IPS DF 6.9 (cell line): ENCODE measurements at regions not wholly inside any gene's neighbourhood (a gene's known extent, or its start where the extent isn't known, plus 50 kb on each side); places are given as distances from the start of the nearest gene placed in this dataset.

Source experiments
- DNase-seq: peaks from one replicate; pipeline ENCODE4 v3.0.0-alpha.2; 2013; ENCODE audit warnings: low read depth, low spot score
- H3K27ac ChIP-seq: one replicate; pipeline ENCODE4 v1.5.1; 2013; ENCODE audit warnings: low read length, control low read depth
- H3K27me3 ChIP-seq: 2 replicates; pipeline ENCODE4 v1.6.1; 2013; ENCODE audit warnings: mild to moderate bottlenecking, low read length; ENCODE audit not compliant: control insufficient read depth, insufficient read depth
- H3K36me3 ChIP-seq: 2 replicates; pipeline ENCODE4 v1.6.1; 2013; ENCODE audit warnings: low read length; ENCODE audit not compliant: control insufficient read depth, insufficient read depth
- H3K4me1 ChIP-seq: 2 replicates; pipeline ENCODE4 v1.6.1; 2013; ENCODE audit warnings: low read length; ENCODE audit not compliant: control insufficient read depth, insufficient read depth
- H3K4me3 ChIP-seq: 2 replicates; pipeline ENCODE4 v1.5.1; 2013; ENCODE audit warnings: mild to moderate bottlenecking, low read length
- H3K9me3 ChIP-seq: 2 replicates; pipeline ENCODE4 v1.6.1; 2013; ENCODE audit warnings: low read length, inconsistent platforms; ENCODE audit not compliant: control insufficient read depth, insufficient read depth
- WGBS: extraction: QIAGEN DNeasy Blood & Tissue Kit; methylation state at CpG from one replicate; pipeline ENCODE4 v1.1.7; 2013; ENCODE audit warnings: mixed read lengths, missing lambda C conversion rate; ENCODE audit not compliant: insufficient read length, insufficient coverage; 5-methylcytosine and 5-hydroxymethylcytosine counted together

DNA sequence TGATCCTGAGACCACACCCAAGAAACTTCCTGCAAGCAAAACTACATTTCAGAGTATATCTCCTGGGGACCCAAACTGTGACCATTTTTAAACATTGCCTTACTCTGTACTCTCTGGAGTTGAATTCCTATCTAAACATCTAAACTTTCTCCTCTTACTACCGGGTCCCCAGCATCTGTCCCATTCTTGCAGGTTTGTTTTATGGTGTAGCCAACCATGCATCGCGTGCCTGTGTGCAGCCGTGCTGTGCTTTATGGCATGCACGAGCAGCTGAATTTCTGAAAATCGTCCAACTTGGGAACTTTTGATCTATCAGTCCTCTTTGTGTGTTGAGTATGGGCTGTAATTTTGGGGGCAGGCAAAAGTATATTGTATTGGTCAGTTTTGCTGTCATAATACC lies 423.8 kb upstream of the DPP6 start:
- peaks cover 6% of the 10 kb centered on the region for H3K9me3 ChIP-seq
- no peaks in the 10 kb centered on the region for H3K36me3 ChIP-seq
- no CpG with 5 or more reads among the region's 6 CpGs for WGBS
- DNase-seq, result no peak
- no peaks in the 10 kb centered on the region for H3K4me1 ChIP-seq
- H3K27me3 ChIP-seq, result no peaks in the 10 kb centered on the region
- no peak overlapping the region for H3K27ac ChIP-seq
- H3K4me3 ChIP-seq, result no peak overlapping the region

DNA sequence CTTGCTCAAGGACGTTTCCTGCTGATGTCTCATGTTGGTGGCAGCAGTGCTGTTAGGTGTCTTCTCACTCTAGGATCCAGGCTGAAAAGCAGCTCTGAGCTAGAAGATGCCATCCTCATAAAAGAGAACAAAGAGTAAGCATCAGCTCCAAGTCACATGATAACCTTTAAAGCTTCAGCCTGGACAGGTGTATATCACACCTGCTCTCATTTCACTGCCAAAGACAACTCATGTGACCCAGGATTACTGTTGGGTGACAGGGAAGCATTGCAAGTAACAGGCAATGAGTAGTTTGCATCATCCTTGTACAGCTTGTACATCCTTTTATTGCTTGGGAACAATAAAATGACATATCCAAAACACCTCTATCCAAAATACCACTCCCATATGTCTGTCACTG lies 423.4 kb upstream of the DPP6 start:
- H3K36me3 ChIP-seq, result no peaks in the 10 kb centered on the region
- no CpG with 5 or more reads among the region's 1 CpG for WGBS
- peaks cover 6% of the 10 kb centered on the region for H3K9me3 ChIP-seq
- H3K27ac ChIP-seq, result no peak overlapping the region
- no peak for DNase-seq
- H3K27me3 ChIP-seq, result no peaks in the 10 kb centered on the region
- no peaks in the 10 kb centered on the region for H3K4me1 ChIP-seq
- H3K4me3 ChIP-seq, result no peak overlapping the region

DNA sequence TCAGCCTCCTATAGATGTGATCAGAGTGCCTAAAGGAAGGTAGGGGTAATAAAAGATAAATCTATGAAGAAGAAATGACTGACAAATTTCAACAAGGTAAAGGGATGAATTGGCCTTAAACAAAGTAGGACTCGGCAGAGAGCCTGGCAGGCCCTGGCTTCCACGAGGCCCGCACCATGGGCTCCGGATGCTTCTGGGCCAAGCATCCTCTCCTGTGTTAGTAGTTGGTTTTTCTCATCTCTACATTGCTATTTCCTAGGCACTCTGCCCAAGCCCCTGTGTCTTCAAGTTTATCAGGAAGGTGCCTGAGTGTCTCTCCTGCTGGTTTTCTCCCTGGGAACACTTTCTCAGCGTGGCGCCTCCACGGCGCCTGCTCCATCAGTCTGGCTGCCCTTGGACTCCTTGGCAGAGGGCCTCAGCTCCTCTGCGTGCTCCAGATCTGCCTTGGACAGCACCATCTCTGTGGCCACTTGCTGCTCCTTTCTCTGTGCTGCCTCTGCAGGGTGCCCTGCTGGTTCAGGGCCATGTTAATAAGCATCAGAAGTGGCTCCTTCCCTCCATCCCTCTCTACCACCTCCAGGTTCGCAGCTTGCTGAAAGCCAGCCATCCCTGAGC lies 413.3 kb upstream of the DPP6 start:
- no peak overlapping the region for H3K27ac ChIP-seq
- H3K36me3 ChIP-seq, result no peaks in the 10 kb centered on the region
- H3K9me3 ChIP-seq, result peaks cover 1% of the 10 kb centered on the region
- no peak for DNase-seq
- H3K27me3 ChIP-seq, result no peaks in the 10 kb centered on the region
- no peak overlapping the region for H3K4me3 ChIP-seq
- no CpG with 5 or more reads among the region's 10 CpGs for WGBS
- H3K4me1 ChIP-seq, result no peaks in the 10 kb centered on the region

DNA sequence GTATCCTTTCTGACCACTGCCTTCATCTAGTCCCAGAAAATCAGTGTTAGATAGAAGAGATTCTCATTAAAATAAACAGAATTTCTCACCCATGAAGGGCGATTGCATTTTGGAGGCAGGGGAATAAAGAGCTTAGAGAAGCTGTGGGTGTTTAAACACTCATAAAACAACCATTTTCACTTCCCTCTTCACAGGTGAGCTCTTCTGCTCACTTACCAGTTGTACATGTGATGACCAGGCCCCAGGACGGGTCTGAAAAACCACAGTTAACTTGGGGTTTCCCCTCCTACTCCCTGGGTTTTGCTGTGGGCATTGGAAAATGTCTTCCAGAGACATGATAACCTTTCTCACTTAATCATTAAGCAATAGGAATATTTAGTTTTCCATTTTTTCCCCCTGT lies 411.6 kb upstream of the DPP6 start:
- Histone ChIP-seq H3K36me3 (no peaks in the 10 kb centered on the region), H3K4me1 (no peaks in the 10 kb centered on the region), H3K27ac (no peak overlapping the region), H3K4me3 (no peak overlapping the region), H3K9me3 (peaks cover 1% of the 10 kb centered on the region), H3K27me3 (no peaks in the 10 kb centered on the region)
- DNase-seq, result no peak
- no CpG with 5 or more reads among the region's 2 CpGs for WGBS

DNA sequence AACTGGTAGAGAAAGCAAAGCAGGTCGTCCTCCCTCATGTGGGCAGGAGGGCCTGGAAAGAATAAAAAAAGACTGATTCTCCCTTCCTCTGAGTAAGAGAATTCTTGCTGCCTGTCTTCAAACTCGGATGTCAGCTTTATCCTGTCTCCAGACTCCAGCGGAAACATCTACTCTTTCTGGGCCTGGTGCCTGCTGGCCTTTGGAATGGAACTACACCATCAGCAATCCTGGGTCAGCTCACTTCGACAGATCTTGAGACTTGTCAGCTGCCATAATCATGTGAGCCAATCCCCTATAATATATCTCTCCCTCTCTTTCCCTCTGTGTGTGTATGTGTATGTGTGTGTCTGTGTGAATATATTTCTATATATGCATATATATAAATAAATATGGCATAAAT lies 411.0 kb upstream of the DPP6 start:
- H3K36me3 ChIP-seq, result no peaks in the 10 kb centered on the region
- no CpG with 5 or more reads among the region's 4 CpGs for WGBS
- no peak for DNase-seq

DNA sequence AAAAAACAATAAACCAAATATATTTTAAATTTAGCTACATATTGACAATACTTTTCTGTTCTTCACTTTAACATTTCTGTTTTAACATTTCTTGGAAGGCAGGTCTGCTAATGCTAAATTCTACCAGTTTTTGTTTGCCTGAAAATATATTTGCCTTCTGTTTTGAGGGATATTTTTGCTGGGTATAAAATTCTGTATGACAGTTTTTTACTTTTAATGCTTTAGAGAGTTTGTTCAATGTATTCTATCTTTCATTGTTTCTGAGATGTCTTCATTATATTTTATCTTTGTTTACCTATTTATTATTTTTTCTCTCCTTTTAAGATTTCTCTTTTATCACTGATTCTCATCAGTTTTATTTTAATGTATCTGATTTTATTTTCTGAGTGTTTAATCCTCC lies 409.2 kb upstream of the DPP6 start:
- H3K4me1 ChIP-seq, result no peaks in the 10 kb centered on the region
- H3K4me3 ChIP-seq, result no peak overlapping the region
- H3K9me3 ChIP-seq, result peaks cover 4% of the 10 kb centered on the region
- no peak for DNase-seq
- H3K27me3 ChIP-seq, result no peaks in the 10 kb centered on the region
- H3K27ac ChIP-seq, result no peak overlapping the region
- H3K36me3 ChIP-seq, result no peaks in the 10 kb centered on the region

More for the DNA sequence above, 411.0 kb upstream of the DPP6 start:
- no peaks in the 10 kb centered on the region for H3K27me3 ChIP-seq
- H3K4me3 ChIP-seq, result no peak overlapping the region
- peaks cover 1% of the 10 kb centered on the region for H3K9me3 ChIP-seq
- no peaks in the 10 kb centered on the region for H3K4me1 ChIP-seq
- H3K27ac ChIP-seq, result no peak overlapping the region

DNA sequence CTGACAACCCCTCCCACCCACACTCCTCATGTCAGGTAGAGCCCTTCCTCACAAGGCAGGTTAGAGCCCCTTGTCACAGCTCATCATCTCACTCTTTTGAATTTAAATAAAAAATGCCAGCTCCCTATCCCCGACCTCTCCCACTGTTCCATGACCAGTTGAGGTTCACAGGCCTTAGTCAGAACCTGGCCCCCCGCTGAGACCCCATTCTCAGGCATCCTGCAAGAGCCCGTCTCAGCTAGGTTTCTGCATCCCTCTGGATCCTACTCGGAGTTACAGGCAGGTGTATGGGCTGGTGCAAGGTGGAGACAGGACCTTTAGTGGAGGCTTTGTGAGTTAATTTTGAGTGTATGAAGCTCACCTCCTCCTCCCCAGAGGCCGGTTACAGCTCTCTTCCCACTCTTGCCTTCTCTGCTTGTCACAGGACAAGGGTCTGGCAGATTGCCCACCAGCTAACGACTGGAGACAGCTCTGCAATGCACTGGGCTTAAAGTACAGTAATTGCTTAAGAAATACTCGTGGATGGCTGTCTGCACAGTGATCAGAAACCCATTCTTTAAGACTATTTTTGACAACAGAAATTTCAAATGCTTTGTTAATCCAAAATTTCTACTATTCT lies 394.9 kb upstream of the DPP6 start:
- no CpG with 5 or more reads among the region's 7 CpGs for whole genome bisulfite sequencing
- no peaks in the 10 kb centered on the region for H3K36me3 ChIP-seq
- no peaks in the 10 kb centered on the region for H3K27me3 ChIP-seq
- peaks cover 10% of the 10 kb centered on the region for H3K9me3 ChIP-seq
- no peaks in the 10 kb centered on the region for H3K4me1 ChIP-seq
- H3K27ac ChIP-seq, result no peak overlapping the region
- H3K4me3 ChIP-seq, result no peak overlapping the region
- DNase-seq, result no peak

DNA sequence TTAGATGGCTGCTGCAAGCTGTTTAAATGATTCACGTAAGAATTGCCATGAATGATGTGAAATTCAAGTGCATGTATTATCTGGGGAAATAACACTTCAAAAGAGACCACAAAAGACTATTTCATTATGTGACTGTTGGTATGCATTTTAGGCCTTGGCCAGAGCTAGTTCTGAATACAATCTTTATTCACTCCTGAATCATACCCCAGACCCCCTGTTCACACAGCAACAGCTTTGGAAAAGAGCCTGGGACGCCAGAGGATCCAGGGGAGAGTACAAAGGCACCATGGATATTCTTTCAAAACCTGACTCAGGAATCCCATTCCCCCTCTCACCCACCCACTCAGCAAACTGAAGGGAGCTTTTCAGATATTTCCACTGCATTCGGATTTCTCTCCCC lies 377.1 kb upstream of the DPP6 start:
- DNase-seq, result no peak
- H3K36me3 ChIP-seq, result no peaks in the 10 kb centered on the region
- peaks cover 14% of the 10 kb centered on the region for H3K9me3 ChIP-seq
- WGBS, result no CpG with 5 or more reads among the region's 3 CpGs
- H3K4me1 ChIP-seq, result no peaks in the 10 kb centered on the region
- H3K27me3 ChIP-seq, result no peaks in the 10 kb centered on the region
- no peak overlapping the region for H3K4me3 ChIP-seq
- H3K27ac ChIP-seq, result no peak overlapping the region

DNA sequence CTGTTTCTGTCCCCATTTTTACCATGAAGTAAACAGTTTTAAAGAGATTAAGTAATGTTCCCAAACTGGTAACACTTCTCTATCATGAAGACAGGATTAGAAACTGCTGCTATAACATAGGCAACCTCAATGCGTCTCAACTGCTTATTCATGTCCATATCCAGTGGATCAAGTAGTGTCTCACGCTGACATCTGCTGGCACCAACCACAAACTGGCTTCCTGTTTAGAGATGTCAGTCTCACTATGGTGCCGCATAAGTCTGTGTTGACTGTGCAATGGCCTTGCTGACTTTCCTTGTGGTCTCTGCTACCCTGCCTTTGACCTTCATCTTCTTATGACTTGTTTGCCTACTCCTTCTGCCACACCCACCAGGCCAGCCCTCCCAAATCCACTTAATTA lies 369.6 kb upstream of the DPP6 start:
- WGBS, result no CpG with 5 or more reads among the region's 3 CpGs
- no peak for DNase-seq
- H3K4me1 ChIP-seq, result no peaks in the 10 kb centered on the region
- no peak overlapping the region for H3K27ac ChIP-seq
- no peaks in the 10 kb centered on the region for H3K27me3 ChIP-seq
- H3K36me3 ChIP-seq, result no peaks in the 10 kb centered on the region
- H3K4me3 ChIP-seq, result no peak overlapping the region
- H3K9me3 ChIP-seq, result peaks cover 17% of the 10 kb centered on the region

DNA sequence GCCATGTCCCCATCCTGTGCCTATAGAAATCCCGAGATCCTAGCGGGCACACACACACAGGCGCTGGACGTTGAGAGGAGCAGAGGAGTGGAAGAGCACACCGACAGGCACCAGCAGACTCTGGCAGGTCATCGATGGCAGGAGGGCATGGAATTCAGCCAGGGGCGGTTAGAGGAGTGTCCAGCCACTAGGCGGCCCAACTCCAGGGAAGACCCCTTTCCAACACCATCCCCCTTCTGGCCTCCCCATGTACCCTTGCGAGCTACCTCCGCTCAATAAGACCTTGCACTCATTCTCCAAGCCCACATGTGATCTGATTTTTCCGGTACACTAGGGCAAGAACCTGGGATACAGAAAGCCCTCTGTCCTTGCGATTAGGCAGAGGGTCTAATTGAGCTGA lies 356.0 kb upstream of the DPP6 start:
- Histone ChIP-seq H3K9me3 (peaks cover 15% of the 10 kb centered on the region), H3K36me3 (no peaks in the 10 kb centered on the region), H3K4me3 (no peak overlapping the region), H3K4me1 (no peaks in the 10 kb centered on the region), H3K27ac (no peak overlapping the region), H3K27me3 (no peaks in the 10 kb centered on the region)
- DNase-seq, result no peak
- no CpG with 5 or more reads among the region's 12 CpGs for WGBS

DNA sequence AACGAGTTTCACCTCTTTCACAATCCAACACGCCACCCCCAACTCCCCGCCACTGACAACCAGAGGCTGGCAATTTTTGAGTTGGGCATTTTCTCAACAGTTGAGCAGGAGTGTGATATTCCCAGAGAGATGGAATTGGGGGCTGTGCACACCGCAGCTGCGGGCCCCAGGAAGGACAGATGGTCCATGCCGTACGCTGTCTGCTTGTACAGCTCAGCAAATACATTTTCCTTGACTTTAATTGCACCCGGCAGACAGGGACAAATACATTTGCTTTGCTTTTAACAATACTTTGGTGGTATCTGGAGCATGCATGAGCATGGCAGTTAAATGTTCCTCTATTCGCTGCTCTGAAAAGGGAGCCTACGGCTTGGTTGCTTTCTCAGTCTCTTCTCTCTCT lies 354.2 kb upstream of the DPP6 start:
- H3K9me3 ChIP-seq, result peaks cover 15% of the 10 kb centered on the region
- no peak for DNase-seq
- no peaks in the 10 kb centered on the region for H3K27me3 ChIP-seq
- no peak overlapping the region for H3K4me3 ChIP-seq
- no CpG with 5 or more reads among the region's 10 CpGs for WGBS
- H3K4me1 ChIP-seq, result no peaks in the 10 kb centered on the region
- H3K27ac ChIP-seq, result no peak overlapping the region
- no peaks in the 10 kb centered on the region for H3K36me3 ChIP-seq
